C4-2B (cell line): ENCODE measurements at regions not wholly inside any gene's neighbourhood (a gene's known extent, or its start where the extent isn't known, plus 50 kb on each side); places are given as distances from the start of the nearest gene placed in this dataset.

Source experiments
- ZFX ChIP-seq: fragments of 450-650 bp; IDR thresholded peaks from 2 replicates; pipeline ENCODE4 v1.6.1; 2017
- TF ChIP-seq, protein P1 (sequence below): fragments of 450-650 bp; conservative IDR thresholded peaks from 2 replicates; pipeline ENCODE4 v1.5.1; 2017; ENCODE audit warnings: mild to moderate bottlenecking

DNA sequence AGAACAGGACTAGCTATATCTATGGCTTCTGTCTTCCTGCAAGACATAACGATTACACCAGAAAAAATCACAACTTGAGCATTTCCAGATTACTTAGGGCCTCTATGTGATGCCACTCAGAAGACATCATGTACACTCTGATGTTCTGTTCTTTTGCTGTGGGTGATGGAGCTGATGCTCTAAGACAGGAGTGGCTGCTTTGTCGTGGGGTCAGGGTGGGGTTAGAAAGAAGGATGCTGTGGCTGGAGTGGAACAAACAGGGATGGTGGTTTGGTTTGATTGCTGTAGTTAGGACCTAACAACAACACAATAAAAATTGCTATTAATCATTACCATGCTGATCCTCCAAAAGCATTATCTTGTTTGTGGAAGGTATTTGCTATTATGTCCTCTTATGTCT lies 120.3 kb upstream of the ARHGAP20 start:
- TF ChIP-seq, protein P1, sequence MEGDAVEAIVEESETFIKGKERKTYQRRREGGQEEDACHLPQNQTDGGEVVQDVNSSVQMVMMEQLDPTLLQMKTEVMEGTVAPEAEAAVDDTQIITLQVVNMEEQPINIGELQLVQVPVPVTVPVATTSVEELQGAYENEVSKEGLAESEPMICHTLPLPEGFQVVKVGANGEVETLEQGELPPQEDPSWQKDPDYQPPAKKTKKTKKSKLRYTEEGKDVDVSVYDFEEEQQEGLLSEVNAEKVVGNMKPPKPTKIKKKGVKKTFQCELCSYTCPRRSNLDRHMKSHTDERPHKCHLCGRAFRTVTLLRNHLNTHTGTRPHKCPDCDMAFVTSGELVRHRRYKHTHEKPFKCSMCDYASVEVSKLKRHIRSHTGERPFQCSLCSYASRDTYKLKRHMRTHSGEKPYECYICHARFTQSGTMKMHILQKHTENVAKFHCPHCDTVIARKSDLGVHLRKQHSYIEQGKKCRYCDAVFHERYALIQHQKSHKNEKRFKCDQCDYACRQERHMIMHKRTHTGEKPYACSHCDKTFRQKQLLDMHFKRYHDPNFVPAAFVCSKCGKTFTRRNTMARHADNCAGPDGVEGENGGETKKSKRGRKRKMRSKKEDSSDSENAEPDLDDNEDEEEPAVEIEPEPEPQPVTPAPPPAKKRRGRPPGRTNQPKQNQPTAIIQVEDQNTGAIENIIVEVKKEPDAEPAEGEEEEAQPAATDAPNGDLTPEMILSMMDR: no peak
- no peak for TF ChIP-seq ZFX
